Prostate gland (tissue), 2 donors: ENCODE measurements at regions not wholly inside any gene's neighbourhood (a gene's known extent, or its start where the extent isn't known, plus 50 kb on each side); places are given as distances from the start of the nearest gene placed in this dataset.

Source experiments
- CTCF ChIP-seq, 4 experiments: fragments of 200-600 bp in 2 of 4; fragments of 450-650 bp in 2 of 4; sonication (generic) in 2 of 4; IDR thresholded peaks; 1 replicate in 3 of 4; 2 replicates in 1 of 4; pipeline ENCODE4 v1.5.1; 2016 to 2019; ENCODE audit warnings: antibody characterized with exemption in 4 of 4, mild to moderate bottlenecking in 2 of 4, moderate library complexity in 2 of 4
- POLR2A ChIP-seq: fragments of 450-650 bp; IDR thresholded peaks from one replicate; pipeline ENCODE4 v1.6.1; 2016; ENCODE audit warnings: antibody characterized with exemption, mild to moderate bottlenecking
- POLR2AphosphoS5 ChIP-seq: sonication (generic); formaldehyde crosslinking; IDR thresholded peaks from one replicate; pipeline ENCODE4 v1.6.1; 2017; ENCODE audit warnings: antibody characterized with exemption

- TF ChIP-seq CTCF (IDR thresholded peaks at IDR 0.05) (no peak), POLR2AphosphoS5 (no peak), POLR2A (no peak)
These were observed 166.3 kb downstream of the DUSP10 start for GRCh38 chr1:221575605-221576004.
